HG03565 (cell line): ENCODE measurements at regions not wholly inside any gene's neighbourhood (a gene's known extent, or its start where the extent isn't known, plus 50 kb on each side); places are given as distances from the start of the nearest gene placed in this dataset.
"Not testable (repeated sequence)": the region's sequence is repeated elsewhere in the genome, so short reads cannot be mapped to it uniquely, and the experiment has no call there.

ENCODE experiments used
- ATAC-seq: cut with Tn5 transposase; IDR thresholded peaks from one replicate; pipeline ENCODE4 v1.9.1; 2021; ENCODE audit warnings: mild to moderate bottlenecking, moderate library complexity; ENCODE audit not compliant: unreplicated experiment

- no peak for ATAC-seq
These were observed 396.9 kb downstream of the AGTPBP1 start for GRCh38 chr9:85344901-85345300.

- ATAC-seq, result no peak
These were observed 402.4 kb downstream of the AGTPBP1 start for GRCh38 chr9:85339338-85339737.

- ATAC-seq, result no peak
These were observed 407.5 kb downstream of the AGTPBP1 start for GRCh38 chr9:85334228-85334627.

GRCh38 chr9:85332487-85332886, 409.3 kb downstream of the AGTPBP1 start:
- no peak for ATAC-seq

GRCh38 chr9:85331626-85332025, 410.1 kb downstream of the AGTPBP1 start:
- no peak for ATAC-seq

- no peak for ATAC-seq
These were observed 419.2 kb downstream of the AGTPBP1 start for GRCh38 chr9:85322592-85322991.

GRCh38 chr9:85321561-85321960, 420.2 kb downstream of the AGTPBP1 start:
- ATAC-seq, result no peak

GRCh38 chr9:85319936-85320656, 421.7 kb downstream of the AGTPBP1 start:
- ATAC-seq, result no peak

- not testable (repeated sequence) for ATAC-seq
These were observed 426.2 kb downstream of the AGTPBP1 start for GRCh38 chr9:85315535-85315934.

GRCh38 chr9:85310573-85310972, 431.2 kb downstream of the AGTPBP1 start:
- no peak for ATAC-seq

- ATAC-seq, result no peak
These were observed 438.0 kb downstream of the AGTPBP1 start for GRCh38 chr9:85303757-85304134.

- no peak for ATAC-seq
These were observed 438.6 kb downstream of the AGTPBP1 start for GRCh38 chr9:85302938-85303756.

- no peak for ATAC-seq
These were observed 443.3 kb downstream of the AGTPBP1 start for GRCh38 chr9:85298499-85298898.

GRCh38 chr9:85295244-85295643, 446.5 kb downstream of the AGTPBP1 start:
- not testable (repeated sequence) for ATAC-seq

- no peak for ATAC-seq
These were observed 449.5 kb downstream of the AGTPBP1 start for GRCh38 chr9:85292261-85292660.

GRCh38 chr9:85291266-85291665, 450.5 kb downstream of the AGTPBP1 start:
- ATAC-seq, result no peak

GRCh38 chr9:85290019-85290418, 451.7 kb downstream of the AGTPBP1 start:
- no peak for ATAC-seq

GRCh38 chr9:85289142-85289541, 452.6 kb downstream of the AGTPBP1 start:
- ATAC-seq, result no peak

GRCh38 chr9:85283421-85283820, 458.3 kb downstream of the AGTPBP1 start:
- no peak for ATAC-seq

GRCh38 chr9:85278769-85279168, 463.0 kb downstream of the AGTPBP1 start:
- ATAC-seq, result no peak

GRCh38 chr9:85276741-85277140, 465.0 kb downstream of the AGTPBP1 start:
- ATAC-seq, result no peak

GRCh38 chr9:85269811-85270210, 471.9 kb downstream of the AGTPBP1 start:
- ATAC-seq, result no peak
